ENCODE measurements at regions not wholly inside any gene's neighbourhood (a gene's known extent, or its start where the extent isn't known, plus 50 kb on each side); places are given as distances from the start of the nearest gene placed in this dataset.

GRCh38 chr9:135217836-135218235, 130.4 kb downstream of the OLFM1 start:
- H3K9me3 ChIP-seq, result no peaks in the 10 kb centered on the region
- H3K27ac ChIP-seq, result no peak overlapping the region
- ATAC-seq (no peak), DNase-seq (peak; percentile 51)
- H3K27me3 ChIP-seq, result peaks cover 17% of the 10 kb centered on the region
- no peak for TF ChIP-seq CTCF (IDR thresholded peaks at IDR 0.05)
- H3K4me3 ChIP-seq, result no peak overlapping the region
- H3K36me3 ChIP-seq, result no peaks in the 10 kb centered on the region
- intact Hi-C loops (cut with DNase I), result no loop called here
- H3K4me1 ChIP-seq, result peaks cover 7% of the 10 kb centered on the region

- no peak overlapping the region for H3K4me3 ChIP-seq
- DNase-seq (peak; percentile 52), ATAC-seq (no peak)
- no peaks in the 10 kb centered on the region for H3K9me3 ChIP-seq
- peaks cover 17% of the 10 kb centered on the region for H3K27me3 ChIP-seq
- H3K4me1 ChIP-seq, result peaks cover 7% of the 10 kb centered on the region
- H3K27ac ChIP-seq, result no peak overlapping the region
- intact Hi-C loops (cut with DNase I), result no loop called here
- TF ChIP-seq CTCF (IDR thresholded peaks at IDR 0.05), result no peak
- no peaks in the 10 kb centered on the region for H3K36me3 ChIP-seq
Observed at GRCh38 chr9:135218331-135219225, 131.1 kb downstream of the OLFM1 start.

- intact Hi-C loops (cut with DNase I), result no loop called here
- H3K27me3 ChIP-seq, result peaks cover 17% of the 10 kb centered on the region
- DNase-seq (peak; percentile 41), ATAC-seq (no peak)
- no peak overlapping the region for H3K4me3 ChIP-seq
- no peak overlapping the region for H3K27ac ChIP-seq
- peaks cover 9% of the 10 kb centered on the region for H3K4me1 ChIP-seq
- H3K9me3 ChIP-seq, result no peaks in the 10 kb centered on the region
- H3K36me3 ChIP-seq, result no peaks in the 10 kb centered on the region
- no peak for TF ChIP-seq CTCF (IDR thresholded peaks at IDR 0.05)
Observed at GRCh38 chr9:135219676-135220600, 132.5 kb downstream of the OLFM1 start.

- Histone ChIP-seq H3K27me3 (peaks cover 17% of the 10 kb centered on the region), H3K9me3 (no peaks in the 10 kb centered on the region), H3K27ac (no peak overlapping the region), H3K4me1 (peaks cover 12% of the 10 kb centered on the region), H3K36me3 (no peaks in the 10 kb centered on the region), H3K4me3 (no peak overlapping the region)
- DNase-seq (peak; percentile 62), ATAC-seq (no peak)
- no peak for TF ChIP-seq CTCF (IDR thresholded peaks at IDR 0.05)
- intact Hi-C loops (cut with DNase I), result no loop called here
Observed at GRCh38 chr9:135220601-135221575, 133.4 kb downstream of the OLFM1 start.

- ATAC-seq (no peak), DNase-seq (no peak)
- H3K9me3 ChIP-seq, result no peaks in the 10 kb centered on the region
- intact Hi-C loops (cut with DNase I), result no loop called here
- no peak overlapping the region for H3K4me3 ChIP-seq
- no peak for TF ChIP-seq CTCF (IDR thresholded peaks at IDR 0.05)
- no peak overlapping the region for H3K27ac ChIP-seq
- H3K36me3 ChIP-seq, result no peaks in the 10 kb centered on the region
- peaks cover 12% of the 10 kb centered on the region for H3K4me1 ChIP-seq
- H3K27me3 ChIP-seq, result peaks cover 17% of the 10 kb centered on the region
Observed at GRCh38 chr9:135221576-135221950, 134.1 kb downstream of the OLFM1 start.
